IMR-90 (cell line): ENCODE measurements at regions not wholly inside any gene's neighbourhood (a gene's known extent, or its start where the extent isn't known, plus 50 kb on each side); places are given as distances from the start of the nearest gene placed in this dataset.
"Not testable (repeated sequence)": the region's sequence is repeated elsewhere in the genome, so short reads cannot be mapped to it uniquely, and the experiment has no call there.

Source experiments
- ATAC-seq: fragments of 200-7000 bp; cut with Tn5 transposase; 2 replicates; pipeline ENCODE4 v1.9.1; 2020; ENCODE audit warnings: low read depth, mild to moderate bottlenecking, moderate library complexity
- BruUV-seq: library from RNA; stranded (reverse); fragments of 400-500 nt; replicated peaks from 2 replicates; lab custom pipeline; 2021; lab: Mats Ljungman, UMichigan
- CTCF ChIA-PET: fragments of 300-600 bp; formaldehyde crosslinking; extraction: SDS; loops from one replicate; lab custom pipeline; 2021; ENCODE audit warnings: antibody characterized with exemption; lab: Yijun Ruan, JAX
- POLR2A ChIA-PET: fragments of 300-600 bp; sonication (Branson Sonifier 250); formaldehyde crosslinking; loops from one replicate; lab custom pipeline; 2022; ENCODE audit warnings: antibody characterized with exemption; ENCODE audit not compliant: unreplicated experiment; lab: Charles Lee
- DNase-seq: peaks from one replicate; pipeline ENCODE4 v3.0.0; 2013
- H2AFZ ChIP-seq: replicated peaks from 2 replicates; pipeline ENCODE3; 2013; ENCODE audit warnings: low read length, mild to moderate bottlenecking; ENCODE audit not compliant: poor library complexity
- H2AK5ac ChIP-seq: 2 replicates; pipeline ENCODE4 v1.6.1; 2013; ENCODE audit warnings: low read depth, low read length, inconsistent platforms
- H2AK9ac ChIP-seq: replicated peaks from 2 replicates; pipeline ENCODE3; 2013; ENCODE audit warnings: mild to moderate bottlenecking, low read depth, low read length, moderate library complexity; ENCODE audit not compliant: poor library complexity
- H2BK120ac ChIP-seq: 2 replicates; pipeline ENCODE4 v1.6.1; 2013; ENCODE audit warnings: low read depth, low read length, inconsistent platforms
- H2BK15ac ChIP-seq: 3 replicates; pipeline ENCODE4 v1.6.1; 2013; ENCODE audit warnings: low read depth, low read length, inconsistent platforms
- H2BK20ac ChIP-seq: 2 replicates; pipeline ENCODE4 v1.6.1; 2013; ENCODE audit warnings: low read depth, mild to moderate bottlenecking, inconsistent platforms, low read length, moderate library complexity
- H2BK5ac ChIP-seq: 2 replicates; pipeline ENCODE4 v1.6.1; 2013; ENCODE audit warnings: mild to moderate bottlenecking, low read depth, low read length, inconsistent platforms; ENCODE audit not compliant: poor library complexity, severe bottlenecking
- H3K14ac ChIP-seq: replicated peaks from 2 replicates; pipeline ENCODE4 v1.6.1; 2013; ENCODE audit warnings: low read depth, low read length, inconsistent platforms
- H3K18ac ChIP-seq: 2 replicates; pipeline ENCODE4 v1.6.1; 2013; ENCODE audit warnings: low read depth, low read length, control low read depth
- H3K23ac ChIP-seq: 2 replicates; pipeline ENCODE4 v1.6.1; 2013; ENCODE audit warnings: low read depth, low read length, inconsistent platforms
- H3K27ac ChIP-seq: 2 replicates; pipeline ENCODE4 v1.5.1; 2013; ENCODE audit warnings: mild to moderate bottlenecking, control low read depth, low read length; ENCODE audit not compliant: insufficient read depth
- H3K27me3 ChIP-seq: 2 replicates; pipeline ENCODE4 v1.6.1; 2013; ENCODE audit warnings: low read length; ENCODE audit not compliant: control insufficient read depth, insufficient read depth
- H3K36me3 ChIP-seq: 2 replicates; pipeline ENCODE4 v1.6.1; 2013; ENCODE audit warnings: low read length, mixed read lengths; ENCODE audit not compliant: control insufficient read depth, insufficient read depth
- H3K4ac ChIP-seq: 2 replicates; pipeline ENCODE4 v1.6.1; 2013; ENCODE audit warnings: low read depth, low read length, inconsistent platforms
- H3K4me1 ChIP-seq: 2 replicates; pipeline ENCODE4 v1.6.1; 2013; ENCODE audit warnings: low read length, mixed read lengths; ENCODE audit not compliant: control insufficient read depth, insufficient read depth
- H3K4me2 ChIP-seq: 2 replicates; pipeline ENCODE4 v1.6.1; 2013; ENCODE audit warnings: low read depth, mild to moderate bottlenecking, control low read depth, low read length, moderate library complexity
- H3K4me3 ChIP-seq: 2 replicates; pipeline ENCODE4 v1.5.1; 2013; ENCODE audit warnings: low read depth, mild to moderate bottlenecking, control low read depth, low read length, moderate library complexity; ENCODE audit not compliant: insufficient read depth
- H3K56ac ChIP-seq: 2 replicates; pipeline ENCODE4 v1.6.1; 2013; ENCODE audit warnings: low read length, inconsistent platforms; ENCODE audit not compliant: insufficient read depth; ENCODE audit errors: extremely low read depth
- H3K79me1 ChIP-seq, 2 experiments: 2 replicates each; pipeline ENCODE4 v1.6.1; 2013; ENCODE audit warnings: low read length in 2 of 2, inconsistent platforms in 1 of 2, low read depth in 1 of 2
- H3K9ac ChIP-seq: 2 replicates; pipeline ENCODE4 v1.6.1; 2013; ENCODE audit warnings: low read depth, low read length, control low read depth
- H3K9me1 ChIP-seq: 2 replicates; pipeline ENCODE4 v1.6.1; 2013; ENCODE audit warnings: low read length, inconsistent platforms; ENCODE audit not compliant: insufficient read depth
- H3K9me3 ChIP-seq: 2 replicates; pipeline ENCODE4 v1.6.1; 2013; ENCODE audit warnings: low read length; ENCODE audit not compliant: control insufficient read depth, insufficient read depth
- H4K20me1 ChIP-seq: 2 replicates; pipeline ENCODE4 v1.6.1; 2013; ENCODE audit warnings: low read length, inconsistent platforms; ENCODE audit not compliant: insufficient read depth
- H4K5ac ChIP-seq: 2 replicates; pipeline ENCODE4 v1.6.1; 2013; ENCODE audit warnings: mild to moderate bottlenecking, low read depth, low read length, control low read depth
- H4K8ac ChIP-seq, 2 experiments: 2 replicates each; pipeline ENCODE4 v1.6.1; 2013; ENCODE audit warnings: low read depth in 2 of 2, low read length in 2 of 2, control low read depth in 1 of 2, inconsistent platforms in 1 of 2
- H4K91ac ChIP-seq: 2 replicates; pipeline ENCODE4 v1.6.1; 2013; ENCODE audit warnings: low read depth, low read length, inconsistent platforms; ENCODE audit not compliant: insufficient read depth
- BHLHE40 ChIP-seq: fragments of 150-350 bp; IDR thresholded peaks from 2 replicates; pipeline ENCODE4 v1.6.1; 2016; ENCODE audit warnings: mild to moderate bottlenecking, low read depth, low read length
- CHD1 ChIP-seq: IDR thresholded peaks from 2 replicates; pipeline ENCODE4 v1.6.1; 2012; ENCODE audit warnings: low read depth, low read length, improper control_type of control experiment
- FOS ChIP-seq: fragments of 150-350 bp; IDR thresholded peaks from 2 replicates; pipeline ENCODE4 v1.6.1; 2016; ENCODE audit warnings: low read depth, low read length
- MAFK ChIP-seq: IDR thresholded peaks from 2 replicates; pipeline ENCODE4 v1.6.1; 2012; ENCODE audit warnings: low read depth, low read length, improper control_type of control experiment
- MAZ ChIP-seq: IDR thresholded peaks from 2 replicates; pipeline ENCODE4 v1.6.1; 2012; ENCODE audit warnings: low read depth, mild to moderate bottlenecking, low read length, improper control_type of control experiment, moderate library complexity, borderline replicate concordance
- MXI1 ChIP-seq: IDR thresholded peaks from 2 replicates; pipeline ENCODE4 v1.6.1; 2012; ENCODE audit warnings: low read depth, mild to moderate bottlenecking, low read length, moderate library complexity, borderline replicate concordance
- NFE2L2 ChIP-seq: fragments of 150-350 bp; IDR thresholded peaks from 2 replicates; pipeline ENCODE4 v1.6.1; 2016; ENCODE audit warnings: low read depth, mild to moderate bottlenecking, low read length
- RFX5 ChIP-seq: IDR thresholded peaks from 2 replicates; pipeline ENCODE4 v1.8.0; 2012; ENCODE audit warnings: low read depth, mild to moderate bottlenecking, low read length, moderate library complexity
- SMC3 ChIP-seq: fragments of 150-350 bp; IDR thresholded peaks from 2 replicates; pipeline ENCODE4 v1.6.1; 2016; ENCODE audit warnings: low read depth, mild to moderate bottlenecking, antibody characterized with exemption, low read length, moderate library complexity
- USF2 ChIP-seq: fragments of 150-350 bp; IDR thresholded peaks from 2 replicates; pipeline ENCODE4 v1.6.1; 2017; ENCODE audit warnings: mild to moderate bottlenecking, antibody characterized with exemption, low read length, low read depth
- WGBS, 2 experiments: methylation state at CpG; one replicate each; pipeline versions ENCODE4 v1.1.5 to v1.1.7; 2013; ENCODE audit warnings: missing lambda C conversion rate in 2 of 2; ENCODE audit not compliant: insufficient read length in 1 of 2; ENCODE audit errors: extremely low coverage in 2 of 2; 5-methylcytosine and 5-hydroxymethylcytosine counted together
- dilution Hi-C: fragments of 300-500 bp; cut with HindIII; formaldehyde crosslinking; loops from one replicate; pipeline ENCODE4 v1.14.3; 2018; ENCODE audit warnings: low sequenced_read_pairs; ENCODE audit not compliant: unreplicated experiment
- in situ Hi-C: fragments of 300-500 bp; cut with MboI; formaldehyde crosslinking; loops from 3 replicates; pipeline ENCODE4 v1.14.3; 2019; ENCODE audit warnings: low sequenced_read_pairs, inconsistent platforms, mixed read lengths
- intact Hi-C: fragments of 100-400 bp; cut with micrococcal nuclease; formaldehyde crosslinking; loops from 2 replicates; pipeline ENCODE4 v1.10.0; 2022

DNA sequence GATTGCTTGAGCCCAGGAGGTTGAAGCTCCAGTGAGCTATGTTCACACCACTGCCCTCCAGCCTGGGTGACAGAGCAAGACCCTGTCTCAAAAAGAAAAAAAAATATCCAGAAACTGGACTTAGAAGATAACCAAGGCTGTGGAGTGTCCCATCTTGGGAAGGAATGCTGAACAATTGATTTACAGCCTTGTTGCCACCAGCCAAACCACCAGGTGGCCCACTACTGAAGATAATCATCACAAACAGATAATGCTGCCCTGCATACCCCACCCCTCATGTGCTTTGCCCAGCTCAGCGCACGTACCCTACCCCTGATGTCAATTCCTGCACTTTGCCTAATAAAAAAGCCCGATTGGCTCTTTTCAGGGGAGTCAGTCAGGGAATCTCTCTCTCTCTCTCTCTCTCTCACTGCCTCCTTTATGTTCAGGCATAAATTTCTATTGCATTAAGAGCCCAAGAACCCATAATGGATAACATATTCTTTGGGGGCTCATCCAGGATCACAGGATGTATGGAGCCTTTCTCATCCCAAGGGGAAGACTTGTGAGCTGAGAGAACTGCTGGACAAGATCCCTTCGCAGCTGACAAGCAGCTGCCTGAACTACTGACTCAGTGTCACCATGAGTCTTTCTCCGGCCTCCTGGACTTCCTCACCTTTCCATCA, 166.4 kb downstream of the CD24 start:
- Histone ChIP-seq H3K36me3 (no peaks in the 10 kb centered on the region), H3K18ac (no peak overlapping the region), H4K8ac (no peak overlapping the region), H3K79me1 (no peaks in the 10 kb centered on the region), H3K27ac (no peak overlapping the region), H2BK15ac (no peak overlapping the region), H2BK5ac (no peak overlapping the region), H3K56ac (no peak overlapping the region), H3K14ac (no peak overlapping the region), H4K5ac (no peak overlapping the region), H3K27me3 (no peaks in the 10 kb centered on the region), H3K9me3 (peaks cover 7% of the 10 kb centered on the region), H2BK20ac (no peak overlapping the region), H4K91ac (no peak overlapping the region), H2BK120ac (no peak overlapping the region), H2AFZ (no peak overlapping the region), H4K20me1 (no peaks in the 10 kb centered on the region), H3K23ac (no peak overlapping the region), H3K9me1 (no peaks in the 10 kb centered on the region), H2AK5ac (no peak overlapping the region), H3K4me1 (no peaks in the 10 kb centered on the region), H2AK9ac (no peak overlapping the region), H3K9ac (no peak overlapping the region), H3K4me3 (no peak overlapping the region), H3K4ac (no peak overlapping the region), H3K4me2 (no peak overlapping the region)
- in situ Hi-C loops, result no loop called here
- DNase-seq (no peak), ATAC-seq (no peak)
- ChIA-PET CTCF (no interaction called here), POLR2A (no interaction called here)
- BruUV-seq, result no TSS peak
- dilution Hi-C loops, result no loop called here
- intact Hi-C loops, result no loop called here
- no peak for TF ChIP-seq RFX5
- no peak for TF ChIP-seq BHLHE40
- no peak for TF ChIP-seq NFE2L2
- TF ChIP-seq MAFK, result no peak
- TF ChIP-seq USF2, result no peak
- TF ChIP-seq MXI1, result no peak
- no peak for TF ChIP-seq FOS
- no peak for TF ChIP-seq MAZ
- TF ChIP-seq CHD1, result no peak
- TF ChIP-seq SMC3, result no peak
- WGBS, 2 experiments, result 52% methylated on average over 3 of the region's 5 CpGs; no CpG with 5 or more reads in 1 of the 2 experiments

DNA sequence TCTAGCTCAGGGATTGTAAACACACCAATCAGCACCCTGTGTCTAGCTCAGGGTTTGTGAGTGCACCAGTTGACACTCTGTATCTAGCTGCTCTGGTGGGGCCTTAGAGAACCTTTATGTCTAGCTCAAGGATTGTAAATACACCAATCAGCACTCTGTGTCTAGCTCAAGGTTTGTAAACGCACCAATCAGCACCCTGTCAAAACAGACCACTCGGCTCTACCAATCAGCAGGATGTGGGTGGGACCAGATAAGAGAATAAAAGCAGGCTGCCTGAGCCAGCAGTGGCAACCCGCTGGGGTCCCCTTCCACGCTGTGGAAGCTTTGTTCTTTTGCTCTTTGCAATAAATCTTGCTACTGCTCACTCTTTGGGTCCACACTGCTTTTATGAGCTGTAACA, 168.3 kb downstream of the CD24 start:
- H2BK120ac ChIP-seq, H3K56ac ChIP-seq, H3K27ac ChIP-seq, H3K9me1 ChIP-seq, H3K4me3 ChIP-seq, H4K91ac ChIP-seq, H3K4me1 ChIP-seq, H4K8ac ChIP-seq, H2BK5ac ChIP-seq, dilution Hi-C loops, POLR2A ChIA-PET, H3K18ac ChIP-seq, H4K5ac ChIP-seq, H2AK5ac ChIP-seq, H4K20me1 ChIP-seq, H3K23ac ChIP-seq, H3K4me2 ChIP-seq, BruUV-seq, H3K79me1 ChIP-seq, intact Hi-C loops, DNase-seq, H2BK20ac ChIP-seq, H2AK9ac ChIP-seq, H3K14ac ChIP-seq, ATAC-seq, H3K9me3 ChIP-seq, H3K36me3 ChIP-seq, H3K4ac ChIP-seq, in situ Hi-C loops, H3K9ac ChIP-seq, H2AFZ ChIP-seq, H2BK15ac ChIP-seq, H3K27me3 ChIP-seq, CTCF ChIA-PET: not testable (repeated sequence)
- no CpG with 5 or more reads among the region's 4 CpGs for WGBS, 2 experiments
